ENCODE measurements at regions not wholly inside any gene's neighbourhood (a gene's known extent, or its start where the extent isn't known, plus 50 kb on each side); places are given as distances from the start of the nearest gene placed in this dataset.

- intact Hi-C loops (cut with DNase I) = no loop called here
- ATAC-seq (no peak), DNase-seq (no peak)
- no peak for TF ChIP-seq CTCF (IDR thresholded peaks at IDR 0.05)
- Histone ChIP-seq H3K27me3 (no peaks in the 10 kb centered on the region), H3K4me1 (no peaks in the 10 kb centered on the region), H3K27ac (no peak overlapping the region), H3K9me3 (no peaks in the 10 kb centered on the region), H3K4me3 (no peak overlapping the region), H3K36me3 (no peaks in the 10 kb centered on the region)
Observed at GRCh38 chr3:82353306-82354171, 592.1 kb upstream of the GBE1 start.

- no peaks in the 10 kb centered on the region for H3K4me1 ChIP-seq
- no peak for TF ChIP-seq CTCF (IDR thresholded peaks at IDR 0.05)
- H3K27me3 ChIP-seq = no peaks in the 10 kb centered on the region
- intact Hi-C loops (cut with DNase I) = no loop called here
- no peak for ATAC-seq
- no peaks in the 10 kb centered on the region for H3K9me3 ChIP-seq
- no peaks in the 10 kb centered on the region for H3K36me3 ChIP-seq
- H3K27ac ChIP-seq = no peak overlapping the region
- H3K4me3 ChIP-seq = no peak overlapping the region
- DNase-seq = no peak
Observed at GRCh38 chr3:82347585-82347984, 586.1 kb upstream of the GBE1 start.

DNA sequence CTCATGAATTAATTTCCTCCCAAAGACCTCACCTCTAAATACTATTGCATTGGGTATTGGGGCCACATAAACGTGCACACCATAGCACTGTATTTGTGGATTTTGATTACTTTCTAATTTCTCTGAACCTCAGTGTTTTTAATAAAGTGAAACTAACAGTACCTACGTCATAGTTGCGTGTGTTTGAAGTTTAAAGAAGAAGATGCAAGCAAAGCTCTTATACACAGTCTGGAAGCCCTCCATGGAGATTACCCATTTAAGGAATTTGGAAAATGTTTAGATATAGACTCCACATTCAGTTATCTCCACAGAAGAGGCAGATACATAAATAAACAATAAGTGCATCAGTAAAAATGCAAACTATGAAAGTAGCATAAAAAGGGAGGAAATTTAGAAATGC, 581.1 kb upstream of the GBE1 start:
- ATAC-seq (no peak), DNase-seq (no peak)
- intact Hi-C loops (cut with DNase I) = no loop called here
- H3K36me3 ChIP-seq = no peaks in the 10 kb centered on the region
- H3K27ac ChIP-seq = no peak overlapping the region
- H3K4me1 ChIP-seq = no peaks in the 10 kb centered on the region
- H3K9me3 ChIP-seq = no peaks in the 10 kb centered on the region
- H3K27me3 ChIP-seq = no peaks in the 10 kb centered on the region
- no peak overlapping the region for H3K4me3 ChIP-seq
- no peak for TF ChIP-seq CTCF (IDR thresholded peaks at IDR 0.05)

DNA sequence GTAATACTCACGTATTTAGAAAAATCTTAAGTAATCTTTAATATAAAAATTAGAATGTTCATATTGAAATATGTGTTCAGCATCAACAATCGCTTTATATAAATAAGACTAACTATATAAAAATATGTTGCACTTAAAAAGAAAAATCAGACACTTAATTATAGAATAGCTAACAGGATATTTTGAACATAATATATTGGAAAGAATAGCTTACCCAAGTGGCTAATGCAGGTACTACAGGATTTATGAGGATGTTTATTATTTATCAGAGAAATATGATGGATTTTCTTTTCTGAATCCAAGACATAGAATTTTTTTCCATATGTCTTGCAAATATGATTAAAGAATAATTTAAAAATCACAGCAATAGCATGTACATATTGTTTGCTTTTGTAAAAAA, 567.9 kb upstream of the GBE1 start:
- DNase-seq (no peak), ATAC-seq (no peak)
- no peak overlapping the region for H3K27ac ChIP-seq
- no peak overlapping the region for H3K4me3 ChIP-seq
- H3K36me3 ChIP-seq = no peaks in the 10 kb centered on the region
- TF ChIP-seq CTCF (IDR thresholded peaks at IDR 0.05) = peak; percentile 25
- H3K27me3 ChIP-seq = no peaks in the 10 kb centered on the region
- no peaks in the 10 kb centered on the region for H3K9me3 ChIP-seq
- intact Hi-C loops (cut with DNase I) = no loop called here
- no peaks in the 10 kb centered on the region for H3K4me1 ChIP-seq

- ATAC-seq = no peak
- no peaks in the 10 kb centered on the region for H3K36me3 ChIP-seq
- TF ChIP-seq CTCF (IDR thresholded peaks at IDR 0.05) = no peak
- H3K27me3 ChIP-seq = no peaks in the 10 kb centered on the region
- no peaks in the 10 kb centered on the region for H3K9me3 ChIP-seq
- no peak overlapping the region for H3K4me3 ChIP-seq
- intact Hi-C loops (cut with DNase I) = no loop called here
- no peaks in the 10 kb centered on the region for H3K4me1 ChIP-seq
- no peak for DNase-seq
- H3K27ac ChIP-seq = no peak overlapping the region
Observed at GRCh38 chr3:82311901-82312300, 550.5 kb upstream of the GBE1 start.
